Kidney epithelial cell (primary cell): ENCODE measurements at regions not wholly inside any gene's neighbourhood (a gene's known extent, or its start where the extent isn't known, plus 50 kb on each side); places are given as distances from the start of the nearest gene placed in this dataset.

Experiments
- DNase-seq: peaks from one replicate; pipeline ENCODE4 v3.0.0-alpha.2; 2010; ENCODE audit warnings: low read depth
- H3K27me3 ChIP-seq: 2 replicates; pipeline ENCODE4 v1.6.0; 2011; ENCODE audit warnings: low read length; ENCODE audit not compliant: control insufficient read depth, insufficient read depth
- H3K36me3 ChIP-seq: 2 replicates; pipeline ENCODE4 v1.5.1; 2011; ENCODE audit warnings: low read length; ENCODE audit not compliant: control insufficient read depth, insufficient read depth
- H3K4me3 ChIP-seq: 2 replicates; pipeline ENCODE4 v1.5.1; 2011; ENCODE audit warnings: low read depth, mild to moderate bottlenecking, control low read depth, low read length
- CTCF ChIP-seq: IDR thresholded peaks from 2 replicates; pipeline ENCODE4 v1.5.1; 2011; ENCODE audit warnings: mild to moderate bottlenecking, moderate library complexity, low read length, control low read depth, inconsistent platforms; ENCODE audit not compliant: insufficient read depth, poor library complexity, severe bottlenecking

DNA sequence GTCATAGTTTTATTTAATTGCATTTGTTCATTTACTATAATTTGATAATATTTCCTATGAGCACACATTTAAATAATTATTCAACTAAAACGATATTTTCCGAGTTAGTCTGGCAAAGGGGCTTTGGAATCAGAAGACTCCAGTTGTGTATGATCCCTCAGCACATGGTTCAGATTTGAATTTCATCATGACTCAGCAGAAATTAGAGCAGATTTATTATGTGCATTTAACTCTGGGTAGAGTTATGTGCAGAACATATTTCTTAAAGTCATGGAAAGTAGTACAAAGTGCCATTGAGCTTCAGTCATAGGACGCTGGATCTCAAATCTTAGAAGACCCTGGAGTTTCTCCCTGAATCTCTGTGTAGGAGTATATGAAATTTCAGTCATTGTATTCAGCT lies 106.7 kb downstream of the ADCYAP1 start:
- no peak overlapping the region for H3K4me3 ChIP-seq
- no peak for TF ChIP-seq CTCF
- H3K36me3 ChIP-seq: no peaks in the 10 kb centered on the region
- H3K27me3 ChIP-seq: no peaks in the 10 kb centered on the region
- DNase-seq: no peak

DNA sequence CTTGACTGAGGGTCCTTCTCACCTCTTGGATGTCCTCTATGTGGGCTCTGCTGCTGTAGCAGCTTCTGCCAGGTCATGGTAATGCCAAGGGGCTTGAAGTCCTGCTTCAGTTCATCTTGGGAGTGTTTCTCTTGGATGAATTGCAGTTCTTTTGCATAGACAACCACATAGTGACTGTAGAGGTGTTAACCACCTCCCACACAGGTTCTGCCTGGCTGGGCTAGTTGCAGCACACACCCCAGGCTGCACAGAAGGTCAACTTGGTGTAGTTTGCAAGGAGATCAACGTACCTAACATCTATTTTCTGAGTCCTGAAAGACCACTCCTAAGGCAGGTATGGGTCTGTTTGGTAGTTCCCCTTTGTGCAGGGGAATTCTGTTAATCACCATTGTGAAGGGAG lies 108.1 kb downstream of the ADCYAP1 start:
- Histone ChIP-seq H3K36me3 (no peaks in the 10 kb centered on the region), H3K4me3 (no peak overlapping the region), H3K27me3 (no peaks in the 10 kb centered on the region)
- TF ChIP-seq CTCF: no peak
- DNase-seq: no peak

- no peak overlapping the region for H3K4me3 ChIP-seq
- no peak for TF ChIP-seq CTCF
- DNase-seq: no peak
- H3K36me3 ChIP-seq: no peaks in the 10 kb centered on the region
- H3K27me3 ChIP-seq: no peaks in the 10 kb centered on the region
Measured at GRCh38 chr18:1013951-1014350, 109.3 kb downstream of the ADCYAP1 start.

DNA sequence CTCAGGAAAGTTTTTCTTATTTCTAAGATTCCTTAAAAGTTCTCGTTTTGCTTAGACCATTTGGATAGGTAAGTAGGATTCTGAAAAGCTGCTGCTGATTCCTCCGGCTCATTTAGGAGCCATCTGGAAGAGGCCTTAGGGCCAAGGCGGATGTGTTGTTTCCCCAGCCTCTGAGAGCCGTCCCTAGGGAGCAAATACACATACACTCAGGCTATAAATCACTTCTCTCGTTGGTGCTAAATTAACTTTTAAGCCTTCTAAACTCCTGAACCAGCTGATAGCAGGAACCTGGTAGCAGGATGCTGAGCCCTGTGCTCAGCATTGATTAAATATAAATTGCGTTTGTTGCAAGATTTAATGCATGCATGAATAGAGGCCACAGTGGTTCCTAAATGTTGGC lies 109.8 kb downstream of the ADCYAP1 start:
- Histone ChIP-seq H3K27me3 (no peaks in the 10 kb centered on the region), H3K36me3 (no peaks in the 10 kb centered on the region), H3K4me3 (no peak overlapping the region)
- no peak for TF ChIP-seq CTCF
- DNase-seq: no peak

GRCh38 chr18:1014951-1015624 lies 110.4 kb downstream of the ADCYAP1 start:
- no peak for TF ChIP-seq CTCF
- Histone ChIP-seq H3K27me3 (no peaks in the 10 kb centered on the region), H3K4me3 (no peak overlapping the region), H3K36me3 (no peaks in the 10 kb centered on the region)
- no peak for DNase-seq

DNA sequence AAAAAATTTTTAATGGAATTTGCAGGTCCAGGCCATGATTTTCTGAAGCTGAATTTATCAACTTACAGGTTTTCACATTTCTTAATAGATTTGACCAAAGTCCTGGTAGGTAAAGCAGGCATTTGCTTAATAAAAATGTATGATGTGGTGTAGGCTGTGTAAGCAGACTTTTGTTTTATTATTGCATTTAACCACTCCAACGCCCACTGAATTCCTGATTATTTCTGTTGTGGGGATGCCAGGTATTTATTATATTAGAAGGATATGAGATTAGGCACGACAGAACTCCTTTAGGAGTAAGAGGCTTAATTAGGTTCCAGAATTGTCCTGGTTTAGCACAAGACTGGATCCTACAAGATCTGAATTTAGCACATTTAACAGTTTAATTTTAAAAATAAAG lies 111.1 kb downstream of the ADCYAP1 start:
- H3K27me3 ChIP-seq: no peaks in the 10 kb centered on the region
- H3K4me3 ChIP-seq: no peak overlapping the region
- DNase-seq: no peak
- no peaks in the 10 kb centered on the region for H3K36me3 ChIP-seq
- TF ChIP-seq CTCF: no peak
